ENCODE measurements at regions not wholly inside any gene's neighbourhood (a gene's known extent, or its start where the extent isn't known, plus 50 kb on each side); places are given as distances from the start of the nearest gene placed in this dataset.

- no peak for DNase-seq
These were observed 66.4 kb upstream of the MPHOSPH6 start for GRCh38 chr16:82236415-82236814.

GRCh38 chr16:82232806-82233205 lies 62.8 kb upstream of the MPHOSPH6 start:
- DNase-seq = no peak

GRCh38 chr16:82231008-82231787 lies 61.2 kb upstream of the MPHOSPH6 start:
- DNase-seq = no peak

GRCh38 chr16:82229800-82230619 lies 60.0 kb upstream of the MPHOSPH6 start:
- DNase-seq = peak; percentile 1 to 53

GRCh38 chr16:82226327-82226726 lies 56.3 kb upstream of the MPHOSPH6 start:
- no peak for DNase-seq

- no peak for DNase-seq
These were observed 54.8 kb upstream of the MPHOSPH6 start for GRCh38 chr16:82224821-82225220.

- no peak for DNase-seq
These were observed 50.5 kb upstream of the MPHOSPH6 start for GRCh38 chr16:82220541-82220940.

All from hippocampal formation (tissue), 2 donors.